IPS-18c (cell line): ENCODE measurements at regions not wholly inside any gene's neighbourhood (a gene's known extent, or its start where the extent isn't known, plus 50 kb on each side); places are given as distances from the start of the nearest gene placed in this dataset.

ENCODE experiments used
- H3K4me3 ChIP-seq: 2 replicates; pipeline ENCODE4 v1.7.0; 2013; ENCODE audit warnings: low read depth, mild to moderate bottlenecking, low read length, moderate library complexity; ENCODE audit not compliant: insufficient read depth
- H3K9me3 ChIP-seq: one replicate; pipeline ENCODE4 v1.6.1; 2013; ENCODE audit warnings: mild to moderate bottlenecking, low read length, moderate library complexity; ENCODE audit not compliant: control insufficient read depth, insufficient read depth

GRCh38 chr13:97797553-97797952, 155.9 kb upstream of the IPO5 start:
- peaks cover 3% of the 10 kb centered on the region for H3K9me3 ChIP-seq
- no peak overlapping the region for H3K4me3 ChIP-seq

- Histone ChIP-seq H3K4me3 (no peak overlapping the region), H3K9me3 (no peaks in the 10 kb centered on the region)
These were observed 155.2 kb upstream of the IPO5 start for GRCh38 chr13:97798171-97798821.

GRCh38 chr13:97798836-97799235, 154.6 kb upstream of the IPO5 start:
- H3K9me3 ChIP-seq = no peaks in the 10 kb centered on the region
- no peak overlapping the region for H3K4me3 ChIP-seq

- Histone ChIP-seq H3K4me3 (no peak overlapping the region), H3K9me3 (no peaks in the 10 kb centered on the region)
These were observed 151.3 kb upstream of the IPO5 start for GRCh38 chr13:97802213-97802612.

- no peaks in the 10 kb centered on the region for H3K9me3 ChIP-seq
- H3K4me3 ChIP-seq = no peak overlapping the region
These were observed 143.9 kb upstream of the IPO5 start for GRCh38 chr13:97809576-97809975.

GRCh38 chr13:97810152-97810551, 143.3 kb upstream of the IPO5 start:
- no peaks in the 10 kb centered on the region for H3K9me3 ChIP-seq
- H3K4me3 ChIP-seq = no peak overlapping the region

GRCh38 chr13:97822377-97822776, 131.1 kb upstream of the IPO5 start:
- Histone ChIP-seq H3K4me3 (no peak overlapping the region), H3K9me3 (no peaks in the 10 kb centered on the region)

GRCh38 chr13:97826421-97827012, 127.0 kb upstream of the IPO5 start:
- no peaks in the 10 kb centered on the region for H3K9me3 ChIP-seq

GRCh38 chr13:97834250-97834649, 119.2 kb upstream of the IPO5 start:
- H3K9me3 ChIP-seq = no peaks in the 10 kb centered on the region
- no peak overlapping the region for H3K4me3 ChIP-seq

More at GRCh38 chr13:97826421-97827012, 127.0 kb upstream of the IPO5 start:
- H3K4me3 ChIP-seq = no peak overlapping the region

GRCh38 chr13:97843189-97843588, 110.3 kb upstream of the IPO5 start:
- H3K9me3 ChIP-seq = no peaks in the 10 kb centered on the region
- H3K4me3 ChIP-seq = no peak overlapping the region

- Histone ChIP-seq H3K9me3 (no peaks in the 10 kb centered on the region), H3K4me3 (no peak overlapping the region)
These were observed 109.3 kb upstream of the IPO5 start for GRCh38 chr13:97844151-97844550.

GRCh38 chr13:97848886-97849285, 104.6 kb upstream of the IPO5 start:
- H3K9me3 ChIP-seq = no peaks in the 10 kb centered on the region
- no peak overlapping the region for H3K4me3 ChIP-seq

- Histone ChIP-seq H3K4me3 (no peak overlapping the region), H3K9me3 (no peaks in the 10 kb centered on the region)
These were observed 104.2 kb upstream of the IPO5 start for GRCh38 chr13:97849305-97849704.

- Histone ChIP-seq H3K9me3 (no peaks in the 10 kb centered on the region), H3K4me3 (no peak overlapping the region)
These were observed 102.2 kb upstream of the IPO5 start for GRCh38 chr13:97851269-97851668.

- H3K9me3 ChIP-seq = no peaks in the 10 kb centered on the region
These were observed 101.1 kb upstream of the IPO5 start for GRCh38 chr13:97852181-97852874.

GRCh38 chr13:97853550-97853949, 99.9 kb upstream of the IPO5 start:
- Histone ChIP-seq H3K4me3 (no peak overlapping the region), H3K9me3 (peaks cover 2% of the 10 kb centered on the region)

More at GRCh38 chr13:97852181-97852874, 101.1 kb upstream of the IPO5 start:
- no peak overlapping the region for H3K4me3 ChIP-seq

- H3K9me3 ChIP-seq = peaks cover 2% of the 10 kb centered on the region
- no peak overlapping the region for H3K4me3 ChIP-seq
These were observed 97.7 kb upstream of the IPO5 start for GRCh38 chr13:97855570-97856303.

- H3K9me3 ChIP-seq = peaks cover 2% of the 10 kb centered on the region
- no peak overlapping the region for H3K4me3 ChIP-seq
These were observed 97.2 kb upstream of the IPO5 start for GRCh38 chr13:97856304-97856675.
